ENCODE measurements at regions not wholly inside any gene's neighbourhood (a gene's known extent, or its start where the extent isn't known, plus 50 kb on each side); places are given as distances from the start of the nearest gene placed in this dataset.
"Not testable (repeated sequence)": the region's sequence is repeated elsewhere in the genome, so short reads cannot be mapped to it uniquely, and the experiment has no call there.

DNA sequence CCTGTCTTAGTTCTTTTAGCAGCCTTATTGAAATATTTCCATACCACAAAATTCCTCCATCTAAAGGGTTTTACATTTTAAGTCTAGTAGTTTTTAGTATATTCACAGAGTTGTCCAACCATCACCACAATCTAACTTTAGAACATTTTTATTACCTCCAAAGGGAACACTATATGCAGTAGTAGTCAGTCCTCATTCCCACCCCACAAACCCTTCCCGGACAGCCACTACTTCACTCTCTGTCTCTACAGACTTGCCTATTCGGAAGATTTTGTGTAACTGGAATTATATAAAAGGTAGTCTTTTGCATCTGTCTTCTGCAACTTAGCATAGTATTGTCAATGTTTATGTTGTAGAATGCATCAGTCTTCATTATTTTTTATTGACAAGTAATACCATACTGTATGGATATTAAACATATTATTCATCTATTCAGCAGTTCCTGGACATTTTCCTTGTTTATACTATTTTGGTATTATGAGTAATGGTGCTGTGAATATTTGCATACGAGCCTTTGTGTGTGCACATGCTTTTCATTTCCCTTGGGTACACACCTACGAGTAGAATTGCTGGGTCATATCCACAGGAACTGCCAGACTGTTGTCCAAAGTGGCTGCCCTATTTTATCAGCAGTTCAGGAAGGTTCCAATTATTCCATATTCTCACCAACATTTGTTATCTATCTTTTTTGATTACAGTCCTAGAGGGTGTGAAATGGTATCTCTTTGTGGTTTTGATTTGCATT, 60.9 kb upstream of the LANCL2 start:
- H3K36me3 ChIP-seq (ENCODE audit: control insufficient read depth, insufficient read depth, low read length), result no peaks in the 10 kb centered on the region
- 75% methylated on average over 2 of the region's 4 CpGs; no CpG with 5 or more reads in 1 of the 2 experiments for WGBS, 2 experiments (ENCODE audit: insufficient coverage in 2 of 2)
- no peak overlapping the region for H3K4me3 ChIP-seq (ENCODE audit: extremely low read depth, insufficient read depth, low read length, poor library complexity, severe bottlenecking)
- H3K4me1 ChIP-seq (ENCODE audit: control insufficient read depth, insufficient read depth, low read length, poor library complexity, severe bottlenecking), result peaks cover 8% of the 10 kb centered on the region
- H3K27ac ChIP-seq (ENCODE audit: low read depth, low read length, severe bottlenecking), result no peak overlapping the region
- no peaks in the 10 kb centered on the region for H3K9me3 ChIP-seq (ENCODE audit: control insufficient read depth, low read length)

DNA sequence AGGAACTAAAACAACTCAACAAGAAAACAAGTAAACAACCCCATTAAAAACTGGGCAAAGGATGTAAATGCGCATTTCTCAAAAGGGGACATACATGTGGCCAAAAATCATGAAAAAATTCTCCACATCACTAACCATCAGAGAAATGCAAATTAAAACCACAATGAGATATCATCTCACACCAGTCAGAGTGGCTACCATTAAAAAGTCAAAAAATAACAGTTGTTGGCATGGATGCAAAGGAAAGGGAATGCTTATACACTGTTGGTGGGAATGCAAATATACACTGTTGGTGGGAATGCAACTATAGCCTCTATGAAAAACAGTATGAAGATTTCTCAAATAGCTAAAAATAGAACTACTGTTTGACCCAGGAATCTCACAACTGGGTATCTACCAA, 60.0 kb upstream of the LANCL2 start:
- no peak overlapping the region for H3K27ac ChIP-seq (ENCODE audit: low read depth, low read length, severe bottlenecking)
- peaks cover 8% of the 10 kb centered on the region for H3K4me1 ChIP-seq (ENCODE audit: control insufficient read depth, insufficient read depth, low read length, poor library complexity, severe bottlenecking)
- H3K36me3 ChIP-seq (ENCODE audit: control insufficient read depth, insufficient read depth, low read length), result no peaks in the 10 kb centered on the region
- H3K4me3 ChIP-seq (ENCODE audit: extremely low read depth, insufficient read depth, low read length, poor library complexity, severe bottlenecking), result no peak overlapping the region
- no peaks in the 10 kb centered on the region for H3K9me3 ChIP-seq (ENCODE audit: control insufficient read depth, low read length)
- 91% methylated on average over 1 of the region's 1 CpG; no CpG with 5 or more reads in 1 of the 2 experiments for WGBS, 2 experiments (ENCODE audit: insufficient coverage in 2 of 2)

DNA sequence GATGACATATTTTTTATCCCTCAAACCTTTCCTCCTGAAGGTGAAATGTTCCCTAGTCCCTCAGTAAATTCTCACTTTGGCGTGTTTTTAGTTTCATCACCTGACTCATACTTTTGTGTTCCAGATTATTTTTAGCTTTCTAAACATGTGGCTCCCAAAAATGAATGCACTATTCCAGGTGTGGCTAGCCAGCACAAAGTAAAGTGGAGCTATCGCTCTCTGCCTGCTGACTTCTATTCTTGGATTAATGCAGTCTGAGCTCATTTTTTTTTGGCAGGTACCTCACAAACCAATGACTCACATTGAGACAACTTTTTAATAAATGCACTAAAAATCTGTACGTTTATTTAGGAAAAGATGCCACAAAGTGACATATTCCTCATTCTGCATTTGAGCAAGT, 58.8 kb upstream of the LANCL2 start:
- Histone ChIP-seq H3K9me3 (ENCODE audit: control insufficient read depth, low read length) (no peaks in the 10 kb centered on the region), H3K4me1 (ENCODE audit: control insufficient read depth, insufficient read depth, low read length, poor library complexity, severe bottlenecking) (peaks cover 8% of the 10 kb centered on the region), H3K4me3 (ENCODE audit: extremely low read depth, insufficient read depth, low read length, poor library complexity, severe bottlenecking) (no peak overlapping the region), H3K27ac (ENCODE audit: low read depth, low read length, severe bottlenecking) (no peak overlapping the region), H3K36me3 (ENCODE audit: control insufficient read depth, insufficient read depth, low read length) (no peaks in the 10 kb centered on the region)
- WGBS, 2 experiments (ENCODE audit: insufficient coverage in 2 of 2), result 93 to 100% methylated on average over 3 of the region's 3 CpGs

DNA sequence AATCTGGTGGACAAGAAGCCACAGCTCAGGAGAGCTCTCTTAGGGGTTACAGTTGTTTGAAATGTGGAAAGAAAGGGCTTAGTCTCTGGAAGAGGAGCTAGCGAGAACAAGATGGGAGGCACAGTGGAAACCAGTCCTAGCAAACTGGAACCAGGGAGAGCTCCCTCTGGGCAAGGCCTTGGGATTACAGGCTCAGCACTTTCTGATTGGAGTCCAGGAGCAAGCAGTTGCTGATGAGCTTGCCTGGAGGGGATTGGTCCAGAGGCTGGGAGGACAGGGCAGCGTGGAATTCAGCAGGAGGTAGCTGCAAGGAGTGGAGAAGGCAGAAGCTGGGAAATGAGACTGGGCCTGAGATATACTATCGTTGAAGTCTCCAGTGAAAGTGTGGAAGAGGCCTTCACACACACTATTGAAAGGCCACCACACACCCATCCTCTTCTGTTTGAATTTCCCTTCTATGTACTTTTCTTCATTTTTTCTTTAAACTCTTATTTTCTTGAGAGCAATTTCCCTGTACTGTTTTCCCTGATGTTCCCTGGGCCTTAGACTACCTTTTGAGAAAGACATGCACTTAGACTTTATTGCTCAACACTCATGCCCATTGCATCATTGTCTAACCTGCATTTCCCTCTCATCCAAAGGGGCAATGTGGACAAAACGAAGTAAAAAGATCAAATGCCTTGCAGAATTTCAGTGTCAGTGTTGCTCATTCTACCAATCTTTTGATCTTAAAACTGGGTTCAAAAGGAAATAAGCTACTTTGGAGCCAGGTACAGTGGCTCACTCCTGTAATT, 57.8 kb upstream of the LANCL2 start:
- Histone ChIP-seq H3K9me3 (ENCODE audit: control insufficient read depth, low read length) (no peaks in the 10 kb centered on the region), H3K4me3 (ENCODE audit: extremely low read depth, insufficient read depth, low read length, poor library complexity, severe bottlenecking) (no peak overlapping the region), H3K4me1 (ENCODE audit: control insufficient read depth, insufficient read depth, low read length, poor library complexity, severe bottlenecking) (peaks cover 8% of the 10 kb centered on the region), H3K27ac (ENCODE audit: low read depth, low read length, severe bottlenecking) (peak overlapping the region; percentile 76), H3K36me3 (ENCODE audit: control insufficient read depth, insufficient read depth, low read length) (no peaks in the 10 kb centered on the region)
- 86 to 89% methylated on average over 3 to 4 of the region's 4 CpGs for WGBS, 2 experiments (ENCODE audit: insufficient coverage in 2 of 2)

DNA sequence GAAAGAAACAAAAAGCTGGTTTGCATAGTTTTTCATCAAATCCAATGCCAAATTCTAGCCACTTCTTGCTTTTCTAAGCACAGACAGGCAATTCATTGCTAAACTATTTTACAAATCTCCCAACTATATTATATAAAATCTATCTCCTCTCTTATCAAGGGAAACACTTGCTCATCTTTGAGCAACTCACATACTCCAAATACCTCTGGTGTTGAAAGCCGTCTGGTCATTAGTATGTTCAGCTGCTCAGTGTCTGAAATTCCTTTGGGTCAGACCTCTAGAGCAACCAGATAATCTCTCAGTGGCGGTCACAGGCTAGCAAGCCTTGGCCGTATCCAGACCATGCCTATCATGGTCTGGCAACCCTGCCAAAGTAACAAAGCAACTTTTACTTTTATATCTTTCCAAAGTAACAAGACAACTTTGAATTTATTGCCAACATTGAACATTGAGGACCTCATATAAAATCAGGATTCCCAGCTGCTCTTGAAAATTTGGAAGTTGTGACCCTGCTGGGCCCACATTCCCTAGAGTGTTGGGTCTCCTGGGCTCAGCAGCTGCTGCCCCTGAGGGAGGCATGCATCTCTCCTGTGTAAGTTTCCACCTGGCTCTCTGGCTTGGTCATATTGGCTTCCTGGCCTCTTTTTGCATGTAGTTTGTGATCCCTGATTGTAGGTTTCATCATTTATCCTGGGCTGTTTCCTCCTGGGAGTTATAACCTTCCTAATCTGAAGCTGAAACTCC, 56.8 kb upstream of the LANCL2 start:
- WGBS, 2 experiments (ENCODE audit: insufficient coverage in 2 of 2), result 81 to 86% methylated on average over 3 of the region's 3 CpGs
- H3K4me3 ChIP-seq (ENCODE audit: extremely low read depth, insufficient read depth, low read length, poor library complexity, severe bottlenecking), result no peak overlapping the region
- no peaks in the 10 kb centered on the region for H3K9me3 ChIP-seq (ENCODE audit: control insufficient read depth, low read length)
- peak overlapping the region; percentile 76 for H3K27ac ChIP-seq (ENCODE audit: low read depth, low read length, severe bottlenecking)
- H3K4me1 ChIP-seq (ENCODE audit: control insufficient read depth, insufficient read depth, low read length, poor library complexity, severe bottlenecking), result peaks cover 8% of the 10 kb centered on the region
- no peaks in the 10 kb centered on the region for H3K36me3 ChIP-seq (ENCODE audit: control insufficient read depth, insufficient read depth, low read length)

DNA sequence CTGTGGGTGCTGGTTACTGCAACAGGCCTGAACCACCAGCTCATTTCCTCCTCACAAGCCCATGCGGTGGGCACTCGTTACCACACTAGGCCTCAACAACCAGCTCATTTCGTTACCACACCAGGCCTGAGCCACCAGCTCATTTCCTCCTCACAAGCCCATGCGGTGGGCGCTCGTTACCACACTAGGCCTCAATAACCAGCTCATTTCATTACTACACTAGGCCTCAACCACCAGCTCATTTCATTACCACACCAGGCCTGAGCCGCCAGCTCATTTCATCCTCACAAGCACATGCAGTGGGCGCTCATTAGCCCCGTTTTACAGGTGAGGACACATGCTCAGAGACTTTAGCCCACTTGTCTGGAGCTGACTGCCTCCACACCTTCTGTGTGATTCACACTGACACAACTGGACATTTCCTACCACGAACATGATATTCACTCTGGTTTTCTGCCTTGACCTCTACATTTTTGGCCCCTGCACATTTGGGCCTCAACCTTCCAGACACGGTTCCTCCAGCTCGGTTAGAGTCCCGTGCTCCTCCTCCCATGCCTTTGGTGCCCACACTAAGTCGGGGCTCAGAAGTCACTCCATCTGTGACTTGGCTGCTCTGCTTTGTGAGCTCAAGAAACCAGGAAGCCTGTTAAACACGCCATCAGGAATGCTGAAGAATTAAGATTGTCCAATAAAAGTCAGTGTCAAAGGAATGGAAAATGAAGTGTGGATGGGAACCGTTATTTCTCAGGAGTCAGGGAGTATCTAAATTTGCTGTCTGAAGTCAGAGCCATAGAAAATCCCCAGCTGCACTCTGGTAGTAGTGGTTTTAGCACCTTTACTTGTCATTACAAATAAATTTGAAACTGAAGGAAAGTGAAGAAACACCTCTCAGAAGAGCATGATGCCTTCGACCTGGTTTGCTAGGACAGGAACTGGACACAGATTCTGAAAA, 55.8 kb upstream of the LANCL2 start:
- Histone ChIP-seq H3K9me3 (ENCODE audit: control insufficient read depth, low read length) (no peaks in the 10 kb centered on the region), H3K27ac (ENCODE audit: low read depth, low read length, severe bottlenecking) (no peak overlapping the region)

DNA sequence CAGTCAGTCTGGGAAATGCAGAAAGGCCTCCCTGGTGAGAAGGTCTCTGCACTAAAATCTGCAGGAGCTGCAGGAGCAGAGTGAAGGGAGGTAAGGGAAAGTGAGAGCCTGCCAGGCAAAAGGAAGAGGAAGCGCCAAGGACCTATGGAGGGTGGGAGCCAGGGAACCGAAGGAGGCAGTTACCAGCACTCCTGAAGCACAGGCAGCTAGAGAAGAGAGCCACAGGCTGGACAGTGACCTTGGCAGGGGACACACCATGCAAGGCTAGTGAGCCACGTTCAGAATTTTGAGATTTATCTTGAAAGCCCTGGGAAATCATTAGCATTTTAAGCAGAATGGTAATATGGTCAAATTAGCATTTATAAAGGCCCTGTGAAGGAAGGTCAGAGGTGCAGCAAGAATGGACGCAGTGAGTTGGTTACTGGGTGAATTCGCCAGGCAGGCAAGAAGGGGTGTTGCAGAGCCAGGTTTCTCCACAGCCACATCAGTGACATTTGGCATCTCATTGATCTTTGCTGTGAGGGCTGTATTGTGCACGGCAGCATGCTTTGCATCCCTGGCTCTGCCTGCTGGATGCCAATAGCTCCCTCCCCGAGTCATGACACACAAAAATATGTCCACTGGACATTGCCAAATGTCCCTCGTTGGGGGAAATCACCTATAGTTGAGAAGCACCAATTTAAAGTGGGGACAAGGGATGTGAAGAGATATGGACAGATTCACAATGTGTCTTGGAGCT, 54.7 kb upstream of the LANCL2 start:
- Histone ChIP-seq H3K4me1 (ENCODE audit: control insufficient read depth, insufficient read depth, low read length, poor library complexity, severe bottlenecking) (peaks cover 8% of the 10 kb centered on the region), H3K9me3 (ENCODE audit: control insufficient read depth, low read length) (no peaks in the 10 kb centered on the region), H3K4me3 (ENCODE audit: extremely low read depth, insufficient read depth, low read length, poor library complexity, severe bottlenecking) (no peak overlapping the region), H3K27ac (ENCODE audit: low read depth, low read length, severe bottlenecking) (no peak overlapping the region), H3K36me3 (ENCODE audit: control insufficient read depth, insufficient read depth, low read length) (no peaks in the 10 kb centered on the region)
- WGBS, 2 experiments (ENCODE audit: insufficient coverage in 2 of 2), result 73 to 74% methylated on average over 7 of the region's 8 CpGs

More for the DNA sequence above, 55.8 kb upstream of the LANCL2 start:
- H3K4me1 ChIP-seq (ENCODE audit: control insufficient read depth, insufficient read depth, low read length, poor library complexity, severe bottlenecking), result peaks cover 8% of the 10 kb centered on the region
- H3K36me3 ChIP-seq (ENCODE audit: control insufficient read depth, insufficient read depth, low read length), result no peaks in the 10 kb centered on the region
- no peak overlapping the region for H3K4me3 ChIP-seq (ENCODE audit: extremely low read depth, insufficient read depth, low read length, poor library complexity, severe bottlenecking)
- 92% methylated on average over 17 of the region's 17 CpGs for WGBS, 2 experiments (ENCODE audit: insufficient coverage in 2 of 2)

DNA sequence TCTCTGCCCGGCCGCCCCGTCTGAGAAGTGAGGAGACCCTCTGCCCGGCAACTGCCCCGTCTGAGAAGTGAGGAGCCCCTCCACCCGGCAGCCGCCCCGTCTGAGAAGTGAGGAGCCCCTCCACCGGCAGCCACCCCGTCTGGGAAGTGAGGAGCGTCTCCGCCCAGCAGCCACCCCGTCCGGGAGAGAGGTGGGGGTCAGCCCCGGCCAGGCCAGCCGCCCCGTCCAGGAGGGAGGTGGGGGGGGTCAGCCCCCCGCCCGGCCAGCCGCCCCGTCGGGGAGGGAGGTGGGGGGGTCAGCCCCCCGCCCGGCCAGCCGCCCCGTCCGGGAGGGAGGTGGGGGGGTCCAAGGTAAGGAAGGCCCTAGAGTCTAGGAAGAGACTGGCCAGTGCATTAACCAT, 53.2 kb upstream of the LANCL2 start:
- WGBS, 2 experiments (ENCODE audit: insufficient coverage in 2 of 2), result 93 to 100% methylated on average over 2 to 3 of the region's 27 CpGs
- not testable (repeated sequence) for H3K4me3 ChIP-seq (ENCODE audit: extremely low read depth, insufficient read depth, low read length, poor library complexity, severe bottlenecking); H3K27ac ChIP-seq (ENCODE audit: low read depth, low read length, severe bottlenecking); H3K4me1 ChIP-seq (ENCODE audit: control insufficient read depth, insufficient read depth, low read length, poor library complexity, severe bottlenecking); H3K36me3 ChIP-seq (ENCODE audit: control insufficient read depth, insufficient read depth, low read length); H3K9me3 ChIP-seq (ENCODE audit: control insufficient read depth, low read length)

DNA sequence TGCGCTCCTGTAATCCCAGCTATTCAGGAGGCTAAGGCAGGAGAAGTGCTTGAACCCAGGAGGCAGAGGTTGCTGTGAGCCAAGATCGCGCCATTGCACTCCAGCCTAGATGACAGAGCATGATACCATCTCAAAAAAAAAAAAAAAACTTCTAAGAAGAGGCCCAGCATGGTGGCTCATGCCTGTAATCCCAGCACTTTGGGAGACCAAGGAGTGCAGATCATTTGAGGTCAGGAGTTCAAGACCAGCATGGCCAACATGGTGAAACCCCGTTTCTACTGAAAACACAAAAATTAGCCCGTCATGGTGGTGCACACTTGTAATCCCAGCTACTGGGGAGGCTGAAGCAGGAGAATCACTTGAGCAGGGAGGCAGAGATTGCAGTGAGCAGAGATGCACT, 51.5 kb upstream of the LANCL2 start:
- 82 to 100% methylated on average over 3 of the region's 5 CpGs for WGBS, 2 experiments (ENCODE audit: insufficient coverage in 2 of 2)
- H3K36me3 ChIP-seq (ENCODE audit: control insufficient read depth, insufficient read depth, low read length); H3K9me3 ChIP-seq (ENCODE audit: control insufficient read depth, low read length); H3K27ac ChIP-seq (ENCODE audit: low read depth, low read length, severe bottlenecking); H3K4me1 ChIP-seq (ENCODE audit: control insufficient read depth, insufficient read depth, low read length, poor library complexity, severe bottlenecking); H3K4me3 ChIP-seq (ENCODE audit: extremely low read depth, insufficient read depth, low read length, poor library complexity, severe bottlenecking): not testable (repeated sequence)
